IMR-90 (cell line): ENCODE measurements at regions not wholly inside any gene's neighbourhood (a gene's known extent, or its start where the extent isn't known, plus 50 kb on each side); places are given as distances from the start of the nearest gene placed in this dataset.
A peak's percentile ranks its signal among the peaks of the same experiment; 100 is the strongest.

Experiments
- ATAC-seq: fragments of 200-7000 bp; cut with Tn5 transposase; 2 replicates; pipeline ENCODE4 v1.9.1; 2020; ENCODE audit warnings: low read depth, mild to moderate bottlenecking, moderate library complexity
- BruUV-seq: library from RNA; stranded (reverse); fragments of 400-500 nt; replicated peaks from 2 replicates; lab custom pipeline; 2021; lab: Mats Ljungman, UMichigan
- CTCF ChIA-PET: fragments of 300-600 bp; formaldehyde crosslinking; extraction: SDS; loops from one replicate; lab custom pipeline; 2021; ENCODE audit warnings: antibody characterized with exemption; lab: Yijun Ruan, JAX
- POLR2A ChIA-PET: fragments of 300-600 bp; sonication (Branson Sonifier 250); formaldehyde crosslinking; loops from one replicate; lab custom pipeline; 2022; ENCODE audit warnings: antibody characterized with exemption; ENCODE audit not compliant: unreplicated experiment; lab: Charles Lee
- DNase-seq: peaks from one replicate; pipeline ENCODE4 v3.0.0; 2013
- H2AFZ ChIP-seq: replicated peaks from 2 replicates; pipeline ENCODE3; 2013; ENCODE audit warnings: low read length, mild to moderate bottlenecking; ENCODE audit not compliant: poor library complexity
- H2AK5ac ChIP-seq: 2 replicates; pipeline ENCODE4 v1.6.1; 2013; ENCODE audit warnings: low read depth, low read length, inconsistent platforms
- H2AK9ac ChIP-seq: replicated peaks from 2 replicates; pipeline ENCODE3; 2013; ENCODE audit warnings: mild to moderate bottlenecking, low read depth, low read length, moderate library complexity; ENCODE audit not compliant: poor library complexity
- H2BK120ac ChIP-seq: 2 replicates; pipeline ENCODE4 v1.6.1; 2013; ENCODE audit warnings: low read depth, low read length, inconsistent platforms
- H2BK15ac ChIP-seq: 3 replicates; pipeline ENCODE4 v1.6.1; 2013; ENCODE audit warnings: low read depth, low read length, inconsistent platforms
- H2BK20ac ChIP-seq: 2 replicates; pipeline ENCODE4 v1.6.1; 2013; ENCODE audit warnings: low read depth, mild to moderate bottlenecking, inconsistent platforms, low read length, moderate library complexity
- H2BK5ac ChIP-seq: 2 replicates; pipeline ENCODE4 v1.6.1; 2013; ENCODE audit warnings: mild to moderate bottlenecking, low read depth, low read length, inconsistent platforms; ENCODE audit not compliant: poor library complexity, severe bottlenecking
- H3K14ac ChIP-seq: replicated peaks from 2 replicates; pipeline ENCODE4 v1.6.1; 2013; ENCODE audit warnings: low read depth, low read length, inconsistent platforms
- H3K18ac ChIP-seq: 2 replicates; pipeline ENCODE4 v1.6.1; 2013; ENCODE audit warnings: low read depth, low read length, control low read depth
- H3K23ac ChIP-seq: 2 replicates; pipeline ENCODE4 v1.6.1; 2013; ENCODE audit warnings: low read depth, low read length, inconsistent platforms
- H3K27ac ChIP-seq: 2 replicates; pipeline ENCODE4 v1.5.1; 2013; ENCODE audit warnings: mild to moderate bottlenecking, control low read depth, low read length; ENCODE audit not compliant: insufficient read depth
- H3K27me3 ChIP-seq: 2 replicates; pipeline ENCODE4 v1.6.1; 2013; ENCODE audit warnings: low read length; ENCODE audit not compliant: control insufficient read depth, insufficient read depth
- H3K36me3 ChIP-seq: 2 replicates; pipeline ENCODE4 v1.6.1; 2013; ENCODE audit warnings: low read length, mixed read lengths; ENCODE audit not compliant: control insufficient read depth, insufficient read depth
- H3K4ac ChIP-seq: 2 replicates; pipeline ENCODE4 v1.6.1; 2013; ENCODE audit warnings: low read depth, low read length, inconsistent platforms
- H3K4me1 ChIP-seq: 2 replicates; pipeline ENCODE4 v1.6.1; 2013; ENCODE audit warnings: low read length, mixed read lengths; ENCODE audit not compliant: control insufficient read depth, insufficient read depth
- H3K4me2 ChIP-seq: 2 replicates; pipeline ENCODE4 v1.6.1; 2013; ENCODE audit warnings: low read depth, mild to moderate bottlenecking, control low read depth, low read length, moderate library complexity
- H3K4me3 ChIP-seq: 2 replicates; pipeline ENCODE4 v1.5.1; 2013; ENCODE audit warnings: low read depth, mild to moderate bottlenecking, control low read depth, low read length, moderate library complexity; ENCODE audit not compliant: insufficient read depth
- H3K56ac ChIP-seq: 2 replicates; pipeline ENCODE4 v1.6.1; 2013; ENCODE audit warnings: low read length, inconsistent platforms; ENCODE audit not compliant: insufficient read depth; ENCODE audit errors: extremely low read depth
- H3K79me1 ChIP-seq, 2 experiments: 2 replicates each; pipeline ENCODE4 v1.6.1; 2013; ENCODE audit warnings: low read length in 2 of 2, inconsistent platforms in 1 of 2, low read depth in 1 of 2
- H3K9ac ChIP-seq: 2 replicates; pipeline ENCODE4 v1.6.1; 2013; ENCODE audit warnings: low read depth, low read length, control low read depth
- H3K9me1 ChIP-seq: 2 replicates; pipeline ENCODE4 v1.6.1; 2013; ENCODE audit warnings: low read length, inconsistent platforms; ENCODE audit not compliant: insufficient read depth
- H3K9me3 ChIP-seq: 2 replicates; pipeline ENCODE4 v1.6.1; 2013; ENCODE audit warnings: low read length; ENCODE audit not compliant: control insufficient read depth, insufficient read depth
- H4K20me1 ChIP-seq: 2 replicates; pipeline ENCODE4 v1.6.1; 2013; ENCODE audit warnings: low read length, inconsistent platforms; ENCODE audit not compliant: insufficient read depth
- H4K5ac ChIP-seq: 2 replicates; pipeline ENCODE4 v1.6.1; 2013; ENCODE audit warnings: mild to moderate bottlenecking, low read depth, low read length, control low read depth
- H4K8ac ChIP-seq, 2 experiments: 2 replicates each; pipeline ENCODE4 v1.6.1; 2013; ENCODE audit warnings: low read depth in 2 of 2, low read length in 2 of 2, control low read depth in 1 of 2, inconsistent platforms in 1 of 2
- H4K91ac ChIP-seq: 2 replicates; pipeline ENCODE4 v1.6.1; 2013; ENCODE audit warnings: low read depth, low read length, inconsistent platforms; ENCODE audit not compliant: insufficient read depth
- BHLHE40 ChIP-seq: fragments of 150-350 bp; IDR thresholded peaks from 2 replicates; pipeline ENCODE4 v1.6.1; 2016; ENCODE audit warnings: mild to moderate bottlenecking, low read depth, low read length
- CEBPB ChIP-seq: IDR thresholded peaks from 2 replicates; pipeline ENCODE4 v1.6.1; 2012; ENCODE audit warnings: low read depth, low read length, improper control_type of control experiment
- CHD1 ChIP-seq: IDR thresholded peaks from 2 replicates; pipeline ENCODE4 v1.6.1; 2012; ENCODE audit warnings: low read depth, low read length, improper control_type of control experiment
- MAFK ChIP-seq: IDR thresholded peaks from 2 replicates; pipeline ENCODE4 v1.6.1; 2012; ENCODE audit warnings: low read depth, low read length, improper control_type of control experiment
- MAZ ChIP-seq: IDR thresholded peaks from 2 replicates; pipeline ENCODE4 v1.6.1; 2012; ENCODE audit warnings: low read depth, mild to moderate bottlenecking, low read length, improper control_type of control experiment, moderate library complexity, borderline replicate concordance
- MXI1 ChIP-seq: IDR thresholded peaks from 2 replicates; pipeline ENCODE4 v1.6.1; 2012; ENCODE audit warnings: low read depth, mild to moderate bottlenecking, low read length, moderate library complexity, borderline replicate concordance
- NFE2L2 ChIP-seq: fragments of 150-350 bp; IDR thresholded peaks from 2 replicates; pipeline ENCODE4 v1.6.1; 2016; ENCODE audit warnings: low read depth, mild to moderate bottlenecking, low read length
- RAD21 ChIP-seq: IDR thresholded peaks from 2 replicates; pipeline ENCODE4 v1.6.1; 2012; ENCODE audit warnings: low read length, improper control_type of control experiment
- RCOR1 ChIP-seq: IDR thresholded peaks from 2 replicates; pipeline ENCODE4 v1.6.1; 2012; ENCODE audit warnings: mild to moderate bottlenecking, low read length, improper control_type of control experiment; ENCODE audit not compliant: insufficient replicate concordance
- RFX5 ChIP-seq: IDR thresholded peaks from 2 replicates; pipeline ENCODE4 v1.8.0; 2012; ENCODE audit warnings: low read depth, mild to moderate bottlenecking, low read length, moderate library complexity
- SMC3 ChIP-seq: fragments of 150-350 bp; IDR thresholded peaks from 2 replicates; pipeline ENCODE4 v1.6.1; 2016; ENCODE audit warnings: low read depth, mild to moderate bottlenecking, antibody characterized with exemption, low read length, moderate library complexity
- dilution Hi-C: fragments of 300-500 bp; cut with HindIII; formaldehyde crosslinking; loops from one replicate; pipeline ENCODE4 v1.14.3; 2018; ENCODE audit warnings: low sequenced_read_pairs; ENCODE audit not compliant: unreplicated experiment
- in situ Hi-C: fragments of 300-500 bp; cut with MboI; formaldehyde crosslinking; loops from 3 replicates; pipeline ENCODE4 v1.14.3; 2019; ENCODE audit warnings: low sequenced_read_pairs, inconsistent platforms, mixed read lengths
- intact Hi-C: fragments of 100-400 bp; cut with micrococcal nuclease; formaldehyde crosslinking; loops from 2 replicates; pipeline ENCODE4 v1.10.0; 2022
- TF ChIP-seq, protein P1 (sequence below): conservative IDR thresholded peaks from 2 replicates; pipeline ENCODE4 v1.5.1; 2012; ENCODE audit warnings: mild to moderate bottlenecking, low read depth, low read length, improper control_type of control experiment
- TF ChIP-seq, protein P2 (sequence below): fragments of 150-350 bp; IDR thresholded peaks from 2 replicates; pipeline ENCODE4 v1.6.1; 2016; ENCODE audit warnings: low read depth, mild to moderate bottlenecking, low read length, moderate library complexity, borderline replicate concordance

DNA sequence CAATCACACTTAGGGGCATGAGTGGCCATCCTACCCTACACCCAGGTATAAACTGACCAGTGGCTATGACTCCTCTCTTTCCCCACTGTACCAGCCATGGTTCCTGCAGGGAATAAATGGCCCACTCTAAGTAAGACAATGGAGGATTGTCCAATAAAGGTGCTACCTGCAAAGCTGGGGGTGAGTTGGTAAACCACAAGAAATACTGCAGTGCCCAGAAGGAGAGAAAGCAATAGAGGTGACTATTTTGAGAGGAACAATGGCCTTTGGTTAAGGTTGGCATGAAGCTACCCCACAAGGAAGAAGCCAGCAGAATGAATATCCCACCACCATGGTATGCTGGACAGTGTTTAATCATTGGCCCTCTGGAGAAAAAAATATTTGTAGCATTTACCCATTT lies 233.3 kb upstream of the ECI2 start:
- ChIA-PET CTCF (interaction anchor here (0.6 to 1.0 kb wide), 2 partner anchors 9 to 28 kb away, joined by 3 to 5 read pairs; no protein-coding TSS in a partner anchor), POLR2A (interaction anchor here (1.1 kb wide), 1 partner anchor 214 kb away, joined by 3 read pairs; no protein-coding TSS in a partner anchor)
- Histone ChIP-seq H3K79me1 (0 out of 4 replicates have a peak, but pooled peaks cover 0 to 6% of the 10 kb centered on the region in 2 experiments), H3K27ac (no peak overlapping the region), H3K18ac (no peak overlapping the region), H4K8ac (peak overlapping the region; percentile 11 to 25; a peak in 2 of 4 replicates), H3K4me1 (peaks cover 21% of the 10 kb centered on the region), H4K20me1 (no peaks in the 10 kb centered on the region), H3K4me3 (no peak overlapping the region), H3K27me3 (no peaks in the 10 kb centered on the region), H2AK9ac (no peak overlapping the region), H2BK120ac (peak overlapping the region; percentile 17; the same call in 1 of the 2 replicates), H3K36me3 (no peaks in the 10 kb centered on the region), H3K23ac (no peak overlapping the region), H2BK20ac (peak overlapping the region; percentile 58; the same call in 1 of the 2 replicates), H4K5ac (no peak overlapping the region), H3K14ac (peak overlapping the region; percentile 81), H2AK5ac (peak overlapping the region; percentile 61), H3K56ac (no peak overlapping the region), H3K9ac (no peak overlapping the region), H4K91ac (peak overlapping the region; percentile 74; the same call in 1 of the 2 replicates), H3K9me1 (peaks cover 27% of the 10 kb centered on the region), H2AFZ (no peak overlapping the region), H3K4me2 (no peak overlapping the region), H2BK5ac (no peak overlapping the region), H2BK15ac (peak overlapping the region; percentile 18; the same call in 2 of the 3 replicates), H3K4ac (peak overlapping the region; percentile 37), H3K9me3 (no peaks in the 10 kb centered on the region)
- no TSS peak for BruUV-seq
- dilution Hi-C loops (no loop called here), intact Hi-C loops (no loop called here), in situ Hi-C loops (no loop called here)
- no peak for DNase-seq
- ATAC-seq, result no peak
- TF ChIP-seq MAFK (no peak), MXI1 (no peak), BHLHE40 (no peak), RAD21 (no peak), RFX5 (no peak), MAZ (no peak), NFE2L2 (no peak), SMC3 (no peak), CEBPB (no peak), RCOR1 (no peak), CHD1 (no peak)
- TF ChIP-seq, protein P1, sequence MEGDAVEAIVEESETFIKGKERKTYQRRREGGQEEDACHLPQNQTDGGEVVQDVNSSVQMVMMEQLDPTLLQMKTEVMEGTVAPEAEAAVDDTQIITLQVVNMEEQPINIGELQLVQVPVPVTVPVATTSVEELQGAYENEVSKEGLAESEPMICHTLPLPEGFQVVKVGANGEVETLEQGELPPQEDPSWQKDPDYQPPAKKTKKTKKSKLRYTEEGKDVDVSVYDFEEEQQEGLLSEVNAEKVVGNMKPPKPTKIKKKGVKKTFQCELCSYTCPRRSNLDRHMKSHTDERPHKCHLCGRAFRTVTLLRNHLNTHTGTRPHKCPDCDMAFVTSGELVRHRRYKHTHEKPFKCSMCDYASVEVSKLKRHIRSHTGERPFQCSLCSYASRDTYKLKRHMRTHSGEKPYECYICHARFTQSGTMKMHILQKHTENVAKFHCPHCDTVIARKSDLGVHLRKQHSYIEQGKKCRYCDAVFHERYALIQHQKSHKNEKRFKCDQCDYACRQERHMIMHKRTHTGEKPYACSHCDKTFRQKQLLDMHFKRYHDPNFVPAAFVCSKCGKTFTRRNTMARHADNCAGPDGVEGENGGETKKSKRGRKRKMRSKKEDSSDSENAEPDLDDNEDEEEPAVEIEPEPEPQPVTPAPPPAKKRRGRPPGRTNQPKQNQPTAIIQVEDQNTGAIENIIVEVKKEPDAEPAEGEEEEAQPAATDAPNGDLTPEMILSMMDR, result no peak
- TF ChIP-seq, protein P2, sequence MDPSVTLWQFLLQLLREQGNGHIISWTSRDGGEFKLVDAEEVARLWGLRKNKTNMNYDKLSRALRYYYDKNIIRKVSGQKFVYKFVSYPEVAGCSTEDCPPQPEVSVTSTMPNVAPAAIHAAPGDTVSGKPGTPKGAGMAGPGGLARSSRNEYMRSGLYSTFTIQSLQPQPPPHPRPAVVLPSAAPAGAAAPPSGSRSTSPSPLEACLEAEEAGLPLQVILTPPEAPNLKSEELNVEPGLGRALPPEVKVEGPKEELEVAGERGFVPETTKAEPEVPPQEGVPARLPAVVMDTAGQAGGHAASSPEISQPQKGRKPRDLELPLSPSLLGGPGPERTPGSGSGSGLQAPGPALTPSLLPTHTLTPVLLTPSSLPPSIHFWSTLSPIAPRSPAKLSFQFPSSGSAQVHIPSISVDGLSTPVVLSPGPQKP, result no peak
